HEK293T (cell line): ENCODE measurements at regions not wholly inside any gene's neighbourhood (a gene's known extent, or its start where the extent isn't known, plus 50 kb on each side); places are given as distances from the start of the nearest gene placed in this dataset.

Source experiments
- CTCF ChIA-PET: fragments of 350-600 bp; formaldehyde crosslinking; extraction: SDS; loops from one replicate; lab custom pipeline; 2021; ENCODE audit warnings: antibody characterized with exemption, inconsistent platforms; lab: Yijun Ruan, JAX
- POLR2A ChIA-PET: fragments of 350-600 bp; formaldehyde crosslinking; extraction: SDS; loops from one replicate; lab custom pipeline; 2020; ENCODE audit warnings: antibody characterized with exemption, inconsistent platforms; lab: Yijun Ruan, JAX
- DNase-seq: peaks from one replicate; pipeline ENCODE4 v3.0.0; 2012; ENCODE audit warnings: mixed read lengths; ENCODE audit errors: extremely low spot score
- ARNT ChIP-seq: fragments of 450-650 bp; IDR thresholded peaks from 2 replicates; pipeline ENCODE4 v1.6.1; 2017; ENCODE audit warnings: mild to moderate bottlenecking
- BHLHE40 ChIP-seq: fragments of 450-650 bp; IDR thresholded peaks from 2 replicates; pipeline ENCODE4 v1.6.1; 2016; ENCODE audit warnings: mild to moderate bottlenecking, moderate library complexity, borderline replicate concordance
- CTBP1 ChIP-seq: fragments of 450-650 bp; IDR thresholded peaks from 2 replicates; pipeline ENCODE4 v1.6.1; 2016; ENCODE audit warnings: borderline replicate concordance
- ELF4 ChIP-seq: fragments of 450-650 bp; IDR thresholded peaks from 2 replicates; pipeline ENCODE4 v1.6.1; 2017; ENCODE audit warnings: antibody characterized with exemption
- FOXA1 ChIP-seq: fragments of 450-650 bp; IDR thresholded peaks from 2 replicates; pipeline ENCODE4 v1.6.1; 2016; ENCODE audit warnings: mild to moderate bottlenecking
- FOXK2 ChIP-seq: fragments of 450-650 bp; IDR thresholded peaks from 2 replicates; pipeline ENCODE4 v1.6.1; 2016; ENCODE audit warnings: mild to moderate bottlenecking
- FOXM1 ChIP-seq: fragments of 450-650 bp; IDR thresholded peaks from 2 replicates; pipeline ENCODE4 v1.6.1; 2017; ENCODE audit warnings: mild to moderate bottlenecking, borderline replicate concordance
- HDGF ChIP-seq: fragments of 450-650 bp; IDR thresholded peaks from 2 replicates; pipeline ENCODE4 v1.6.1; 2017; ENCODE audit warnings: antibody characterized with exemption, borderline replicate concordance
- L3MBTL2 ChIP-seq: fragments of 450-650 bp; conservative IDR thresholded peaks from 2 replicates; pipeline ENCODE4 v1.6.1; 2016; ENCODE audit warnings: mild to moderate bottlenecking
- LEF1 ChIP-seq: fragments of 450-650 bp; IDR thresholded peaks from 2 replicates; pipeline ENCODE4 v1.6.1; 2017; ENCODE audit warnings: mild to moderate bottlenecking, borderline replicate concordance
- NFRKB ChIP-seq: fragments of 450-650 bp; IDR thresholded peaks from 2 replicates; pipeline ENCODE4 v1.6.1; 2016; ENCODE audit warnings: mild to moderate bottlenecking, moderate library complexity
- PKNOX1 ChIP-seq: fragments of 450-650 bp; IDR thresholded peaks from 2 replicates; pipeline ENCODE4 v1.6.1; 2016
- SP1 ChIP-seq: fragments of 450-650 bp; IDR thresholded peaks from 2 replicates; pipeline ENCODE4 v1.6.1; 2017
- SUZ12 ChIP-seq: fragments of 450-650 bp; IDR thresholded peaks from 2 replicates; pipeline ENCODE4 v1.6.1; 2016; ENCODE audit warnings: mild to moderate bottlenecking
- TARDBP ChIP-seq: fragments of 450-650 bp; IDR thresholded peaks from 2 replicates; pipeline ENCODE4 v1.6.1; 2016
- ZNF384 ChIP-seq: fragments of 450-650 bp; IDR thresholded peaks from 2 replicates; pipeline ENCODE4 v1.6.1; 2016

GRCh38 chr18:22001912-22002487 is 167.4 kb upstream of the GATA6 start:
- ChIA-PET POLR2A (interaction anchor here (0.6 to 1.2 kb wide), 2 partner anchors 169 to 285 kb away, joined by 3 read pairs; no protein-coding TSS in a partner anchor), CTCF (no interaction called here)
- TF ChIP-seq ARNT, result no peak
- no peak for DNase-seq

GRCh38 chr18:22005191-22005841 is 164.1 kb upstream of the GATA6 start:
- TF ChIP-seq SUZ12 (no peak), PKNOX1 (peak; percentile 69)
- POLR2A ChIA-PET, result no interaction called here
- DNase-seq, result no peak
- CTCF ChIA-PET, result interaction anchor here (2.0 kb wide), 1 partner anchor 8 kb away, joined by 15 read pairs; no protein-coding TSS in a partner anchor

- TF ChIP-seq FOXK2, result no peak
- TF ChIP-seq CTBP1, result no peak
- no peak for TF ChIP-seq L3MBTL2
- no peak for TF ChIP-seq SUZ12
- no peak for TF ChIP-seq FOXA1
- no peak for TF ChIP-seq HDGF
- DNase-seq, result no peak
- ChIA-PET POLR2A (no interaction called here), CTCF (interaction anchor here (2.0 kb wide), 1 partner anchor 9 kb away, joined by 15 read pairs; no protein-coding TSS in a partner anchor)
Observed at GRCh38 chr18:22006458-22006857, 162.9 kb upstream of the GATA6 start.

- ChIA-PET CTCF (no interaction called here), POLR2A (no interaction called here)
- no peak for DNase-seq
- TF ChIP-seq FOXA1, result no peak
- TF ChIP-seq ELF4, result no peak
- no peak for TF ChIP-seq ZNF384
- TF ChIP-seq FOXM1, result no peak
- TF ChIP-seq SP1, result no peak
- no peak for TF ChIP-seq BHLHE40
- no peak for TF ChIP-seq ARNT
- no peak for TF ChIP-seq SUZ12
- TF ChIP-seq TARDBP, result no peak
- TF ChIP-seq FOXK2, result no peak
- TF ChIP-seq PKNOX1, result no peak
- no peak for TF ChIP-seq CTBP1
- no peak for TF ChIP-seq HDGF
- no peak for TF ChIP-seq L3MBTL2
Observed at GRCh38 chr18:22009242-22009641, 160.1 kb upstream of the GATA6 start.

- POLR2A ChIA-PET, result no interaction called here
- DNase-seq, result no peak
- TF ChIP-seq FOXK2 (no peak), TARDBP (no peak), SUZ12 (no peak), FOXM1 (no peak)
- CTCF ChIA-PET, result no interaction called here
Observed at GRCh38 chr18:22013993-22014392, 155.4 kb upstream of the GATA6 start.

GRCh38 chr18:22015156-22015555 is 154.2 kb upstream of the GATA6 start:
- no peak for TF ChIP-seq BHLHE40
- TF ChIP-seq NFRKB, result no peak
- TF ChIP-seq PKNOX1, result no peak
- no peak for TF ChIP-seq L3MBTL2
- TF ChIP-seq ELF4, result no peak
- TF ChIP-seq SUZ12, result no peak
- no peak for TF ChIP-seq TARDBP
- TF ChIP-seq CTBP1, result no peak
- DNase-seq, result no peak
- CTCF ChIA-PET, result no interaction called here
- POLR2A ChIA-PET, result no interaction called here

GRCh38 chr18:22018366-22018765 is 151.0 kb upstream of the GATA6 start:
- CTCF ChIA-PET, result interaction anchor here (1.1 kb wide), 1 partner anchor 21 kb away, joined by 5 read pairs; no protein-coding TSS in a partner anchor
- TF ChIP-seq L3MBTL2 (no peak), SP1 (no peak), FOXK2 (no peak), ZNF384 (no peak), TARDBP (no peak), PKNOX1 (no peak), ELF4 (no peak), ARNT (no peak), FOXM1 (no peak), SUZ12 (no peak), LEF1 (no peak), BHLHE40 (no peak), NFRKB (no peak), HDGF (no peak), FOXA1 (no peak)
- DNase-seq, result no peak
- POLR2A ChIA-PET, result no interaction called here
